Naive thymus-derived CD4-positive, alpha-beta T cell (primary cell): ENCODE measurements at regions not wholly inside any gene's neighbourhood (a gene's known extent, or its start where the extent isn't known, plus 50 kb on each side); places are given as distances from the start of the nearest gene placed in this dataset.

Experiments
- ATAC-seq: fragments of 150-1000 bp; cut with Tn5 transposase; 2 replicates; pipeline ENCODE4 v1.10.0; 2021; ENCODE audit warnings: mild to moderate bottlenecking, moderate library complexity
- CTCF ChIA-PET: fragments of 350-600 bp; sonication (Branson Sonifier 250); formaldehyde crosslinking; loops from one replicate; lab custom pipeline; 2021; ENCODE audit warnings: antibody characterized with exemption; lab: Charles Lee
- POLR2A ChIA-PET: fragments of 350-600 bp; sonication (Branson Sonifier 250); formaldehyde crosslinking; loops from one replicate; lab custom pipeline; 2021; ENCODE audit warnings: antibody characterized with exemption, inconsistent platforms; lab: Charles Lee
- DNase-seq, 9 donors: peaks; one replicate each; pipeline versions ENCODE4 v3.0.0 to v3.0.0-alpha.2; 2020 to 2022; ENCODE audit warnings: mixed read lengths in 1 of 9
- H3K27ac ChIP-seq: one replicate; pipeline ENCODE4 v1.7.0; 2013; ENCODE audit warnings: mild to moderate bottlenecking, low read depth, low read length, moderate library complexity
- H3K27me3 ChIP-seq, 2 donors: one replicate each; pipeline ENCODE4 v1.7.0; 2013; ENCODE audit warnings: low read length in 2 of 2, mild to moderate bottlenecking in 2 of 2, moderate library complexity in 2 of 2; ENCODE audit not compliant: control insufficient read depth in 2 of 2, insufficient read depth in 2 of 2
- H3K36me3 ChIP-seq, 3 experiments: 1 replicate in 2 of 3; 2 replicates in 1 of 3; pipeline ENCODE4 v1.7.0; 2013; ENCODE audit warnings: low read length in 3 of 3, mild to moderate bottlenecking in 3 of 3, moderate library complexity in 1 of 3; ENCODE audit not compliant: insufficient read depth in 3 of 3, control insufficient read depth in 2 of 3
- H3K4me1 ChIP-seq, 2 donors: one replicate each; pipeline ENCODE4 v1.7.0; 2013; ENCODE audit warnings: low read length in 2 of 2, mild to moderate bottlenecking in 2 of 2, moderate library complexity in 1 of 2; ENCODE audit not compliant: control insufficient read depth in 2 of 2, insufficient read depth in 2 of 2
- H3K4me3 ChIP-seq: 2 replicates; pipeline ENCODE4 v1.7.0; 2013; ENCODE audit warnings: mild to moderate bottlenecking, low read length
- H3K9me3 ChIP-seq, 3 experiments: 1 replicate in 2 of 3; 2 replicates in 1 of 3; pipeline ENCODE4 v1.7.0; 2013; ENCODE audit warnings: low read length in 3 of 3; ENCODE audit not compliant: control insufficient read depth in 2 of 3
- H3K27ac Mint-ChIP-seq, 9 donors: one replicate each; pipeline ENCODE4 v1.8.0; 2020 to 2022; ENCODE audit warnings: mixed read lengths in 9 of 9, mild to moderate bottlenecking in 8 of 9, moderate library complexity in 5 of 9, inconsistent platforms in 2 of 9
- H3K27me3 Mint-ChIP-seq, 5 donors: one replicate each; pipeline ENCODE4 v1.8.0; 2021 to 2022; ENCODE audit warnings: mixed read lengths in 5 of 5, mild to moderate bottlenecking in 1 of 5
- H3K36me3 Mint-ChIP-seq, 5 donors: one replicate each; pipeline ENCODE4 v1.8.0; 2020 to 2022; ENCODE audit warnings: mixed read lengths in 5 of 5, mild to moderate bottlenecking in 3 of 5, inconsistent platforms in 1 of 5
- H3K4me1 Mint-ChIP-seq, 7 donors: one replicate each; pipeline ENCODE4 v1.8.0; 2020 to 2022; ENCODE audit warnings: mixed read lengths in 7 of 7, mild to moderate bottlenecking in 3 of 7, inconsistent platforms in 1 of 7
- H3K4me3 Mint-ChIP-seq, 10 donors: one replicate each; pipeline ENCODE4 v1.8.0; 2020 to 2022; ENCODE audit warnings: mild to moderate bottlenecking in 10 of 10, mixed read lengths in 10 of 10, moderate library complexity in 6 of 10, inconsistent platforms in 2 of 10
- H3K9me3 Mint-ChIP-seq, 11 donors: one replicate each; pipeline ENCODE4 v1.8.0; 2020 to 2022; ENCODE audit warnings: mixed read lengths in 11 of 11, mild to moderate bottlenecking in 4 of 11, inconsistent platforms in 1 of 11, moderate library complexity in 1 of 11
- intact Hi-C, 2 donors: fragments of 100-400 bp; cut with micrococcal nuclease; formaldehyde crosslinking; loops; one replicate each; pipeline ENCODE4 v1.15.1; 2023

GRCh38 chr20:40810332-40811000, 121.4 kb upstream of the MAFB start:
- H3K27ac ChIP-seq, result no peak overlapping the region
- ATAC-seq (peak; percentile 37), DNase-seq (no peak)
- no peaks in the 10 kb centered on the region for H3K27me3 ChIP-seq
- no peaks in the 10 kb centered on the region for H3K9me3 ChIP-seq
- intact Hi-C loops, result no loop called here
- Mint-ChIP-seq H3K27ac (no peak overlapping the region), H3K4me1 (peaks cover 0 to 4% (median 0%) of the 10 kb centered on the region in 7 donors), H3K9me3 (no peaks in the 10 kb centered on the region), H3K36me3 (no peaks in the 10 kb centered on the region), H3K4me3 (no peak overlapping the region), H3K27me3 (peaks cover 0 to 10% (median 4%) of the 10 kb centered on the region in 5 donors)
- ChIA-PET POLR2A (no interaction called here), CTCF (no interaction called here)
- no peaks in the 10 kb centered on the region for H3K36me3 ChIP-seq
- no peak overlapping the region for H3K4me3 ChIP-seq
- no peaks in the 10 kb centered on the region for H3K4me1 ChIP-seq

DNA sequence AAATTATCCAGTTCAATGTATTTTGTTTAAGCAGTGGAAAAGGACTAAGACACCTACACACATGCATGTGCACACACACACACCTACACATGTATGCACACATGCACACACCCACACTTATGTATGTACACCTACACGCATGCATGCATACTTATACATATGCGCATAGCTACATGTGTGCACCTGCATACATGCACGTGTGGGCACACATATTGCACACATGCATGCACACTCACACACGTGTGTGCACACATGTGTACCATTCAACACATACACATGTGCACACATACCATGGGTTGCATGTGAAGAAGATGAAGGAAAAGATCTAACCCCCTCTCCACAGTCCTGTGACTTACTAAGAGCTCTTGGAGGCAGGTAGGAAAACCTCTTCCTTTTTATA, 122.0 kb upstream of the MAFB start:
- Histone ChIP-seq H3K27ac (no peak overlapping the region), H3K27me3 (no peaks in the 10 kb centered on the region), H3K4me1 (no peaks in the 10 kb centered on the region), H3K4me3 (no peak overlapping the region), H3K9me3 (no peaks in the 10 kb centered on the region), H3K36me3 (no peaks in the 10 kb centered on the region)
- ChIA-PET POLR2A (no interaction called here), CTCF (no interaction called here)
- intact Hi-C loops, result no loop called here
- no peak overlapping the region for H3K4me3 Mint-ChIP-seq
- ATAC-seq (no peak), DNase-seq (no peak)
- H3K4me1 Mint-ChIP-seq, result peaks cover 0 to 1% (median 0%) of the 10 kb centered on the region in 7 donors
- H3K9me3 Mint-ChIP-seq, result no peaks in the 10 kb centered on the region
- no peaks in the 10 kb centered on the region for H3K36me3 Mint-ChIP-seq
- H3K27ac Mint-ChIP-seq, result no peak overlapping the region
- peaks cover 0 to 5% (median 0%) of the 10 kb centered on the region in 5 donors for H3K27me3 Mint-ChIP-seq

- Mint-ChIP-seq H3K27ac (no peak overlapping the region), H3K4me3 (no peak overlapping the region), H3K36me3 (no peaks in the 10 kb centered on the region), H3K9me3 (no peaks in the 10 kb centered on the region), H3K27me3 (peaks cover 0 to 3% (median 0%) of the 10 kb centered on the region in 5 donors), H3K4me1 (peaks cover 0 to 1% (median 0%) of the 10 kb centered on the region in 7 donors)
- ATAC-seq (no peak), DNase-seq (no peak)
- intact Hi-C loops, result no loop called here
- Histone ChIP-seq H3K4me3 (no peak overlapping the region), H3K36me3 (no peaks in the 10 kb centered on the region), H3K27ac (no peak overlapping the region), H3K9me3 (no peaks in the 10 kb centered on the region), H3K27me3 (no peaks in the 10 kb centered on the region), H3K4me1 (no peaks in the 10 kb centered on the region)
- CTCF ChIA-PET, result no interaction called here
- POLR2A ChIA-PET, result no interaction called here
Measured at GRCh38 chr20:40811660-40812414, 122.8 kb upstream of the MAFB start.

DNA sequence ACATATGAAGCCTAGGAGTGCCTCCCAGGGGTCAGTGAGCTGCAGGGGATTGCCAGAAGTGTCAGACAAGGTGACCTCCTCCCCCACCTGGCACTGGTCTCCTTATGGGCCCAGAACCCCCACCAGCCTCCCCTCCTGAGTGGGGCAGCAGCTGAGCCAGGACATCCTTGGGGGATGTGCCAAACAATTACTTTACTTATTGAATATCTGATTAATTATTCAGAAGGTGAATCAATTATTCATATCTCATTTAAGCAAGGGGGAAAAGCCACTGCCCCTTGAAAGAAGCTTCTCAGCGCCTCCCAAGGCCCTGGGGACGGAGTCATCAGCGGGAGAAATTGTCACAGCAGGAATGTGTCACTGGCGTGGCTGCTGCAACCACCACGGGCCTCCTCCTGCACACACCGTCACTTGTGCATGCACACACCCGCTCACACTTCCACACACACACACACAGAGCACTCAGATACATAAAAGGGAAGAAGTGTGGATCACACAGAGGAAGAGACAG, 123.4 kb upstream of the MAFB start:
- H3K27ac ChIP-seq, result no peak overlapping the region
- ChIA-PET CTCF (no interaction called here), POLR2A (no interaction called here)
- no peaks in the 10 kb centered on the region for H3K9me3 ChIP-seq
- H3K27me3 ChIP-seq, result no peaks in the 10 kb centered on the region
- peaks cover 0 to 1% (median 0%) of the 10 kb centered on the region in 7 donors for H3K4me1 Mint-ChIP-seq
- no peaks in the 10 kb centered on the region for H3K36me3 ChIP-seq
- H3K27me3 Mint-ChIP-seq, result no peaks in the 10 kb centered on the region
- no peak overlapping the region for H3K4me3 Mint-ChIP-seq
- DNase-seq (no peak), ATAC-seq (no peak)
- H3K36me3 Mint-ChIP-seq, result no peaks in the 10 kb centered on the region
- H3K4me1 ChIP-seq, result no peaks in the 10 kb centered on the region
- H3K27ac Mint-ChIP-seq, result no peak overlapping the region
- H3K4me3 ChIP-seq, result no peak overlapping the region
- H3K9me3 Mint-ChIP-seq, result no peaks in the 10 kb centered on the region
- intact Hi-C loops, result no loop called here

DNA sequence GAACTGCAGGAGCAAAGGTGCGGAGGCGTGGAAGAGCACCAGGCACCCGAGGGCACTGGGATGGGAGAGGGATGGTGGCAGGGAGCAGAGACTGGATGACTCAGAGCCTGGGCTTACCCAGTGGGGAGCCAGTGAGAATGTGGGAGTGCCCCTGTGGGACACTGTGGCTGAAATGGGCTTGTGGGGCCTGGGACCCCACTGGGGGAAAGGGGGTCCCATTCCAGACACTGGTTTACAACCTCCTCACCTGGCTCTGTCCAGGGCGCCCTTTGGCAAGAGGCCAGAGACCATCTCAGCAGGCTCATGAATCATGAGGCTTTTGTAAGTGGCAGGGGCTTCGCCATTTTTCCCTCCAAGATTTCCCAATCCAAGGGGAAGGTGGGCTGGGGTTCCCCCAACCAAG, 124.0 kb upstream of the MAFB start:
- H3K4me1 Mint-ChIP-seq, result peaks cover 0 to 1% (median 0%) of the 10 kb centered on the region in 7 donors

GRCh38 chr20:40813708-40814630, 124.9 kb upstream of the MAFB start:
- peaks cover 0 to 1% (median 0%) of the 10 kb centered on the region in 7 donors for H3K4me1 Mint-ChIP-seq
- intact Hi-C loops, result no loop called here
- Histone ChIP-seq H3K27ac (no peak overlapping the region), H3K4me1 (no peaks in the 10 kb centered on the region), H3K27me3 (no peaks in the 10 kb centered on the region), H3K9me3 (no peaks in the 10 kb centered on the region), H3K4me3 (no peak overlapping the region), H3K36me3 (no peaks in the 10 kb centered on the region)
- ChIA-PET CTCF (no interaction called here), POLR2A (no interaction called here)
- no peak overlapping the region for H3K4me3 Mint-ChIP-seq
- H3K27me3 Mint-ChIP-seq, result peaks cover 0 to 4% (median 0%) of the 10 kb centered on the region in 5 donors
- peak overlapping the region in 1 of 9 donors; percentile 10 for H3K27ac Mint-ChIP-seq
- peaks cover 0 to 10% (median 5%) of the 10 kb centered on the region in 11 donors for H3K9me3 Mint-ChIP-seq
- H3K36me3 Mint-ChIP-seq, result peaks cover 0 to 8% (median 0%) of the 10 kb centered on the region in 5 donors
- no peak for ATAC-seq
- DNase-seq, result no peak

More for the DNA sequence above, 124.0 kb upstream of the MAFB start:
- ATAC-seq (no peak), DNase-seq (no peak)
- H3K4me1 ChIP-seq, result no peaks in the 10 kb centered on the region
- H3K9me3 Mint-ChIP-seq, result peaks cover 0 to 3% (median 0%) of the 10 kb centered on the region in 11 donors
- CTCF ChIA-PET, result no interaction called here
- H3K36me3 Mint-ChIP-seq, result peaks cover 0 to 1% (median 0%) of the 10 kb centered on the region in 5 donors
- no peaks in the 10 kb centered on the region for H3K27me3 ChIP-seq
- no peak overlapping the region for H3K27ac Mint-ChIP-seq
- H3K27ac ChIP-seq, result no peak overlapping the region
- POLR2A ChIA-PET, result no interaction called here
- intact Hi-C loops, result no loop called here
- H3K27me3 Mint-ChIP-seq, result no peaks in the 10 kb centered on the region
- no peaks in the 10 kb centered on the region for H3K36me3 ChIP-seq
- no peak overlapping the region for H3K4me3 ChIP-seq
- no peaks in the 10 kb centered on the region for H3K9me3 ChIP-seq
- H3K4me3 Mint-ChIP-seq, result no peak overlapping the region
